ENCODE measurements at regions not wholly inside any gene's neighbourhood (a gene's known extent, or its start where the extent isn't known, plus 50 kb on each side); places are given as distances from the start of the nearest gene placed in this dataset.
"Not testable (repeated sequence)": the region's sequence is repeated elsewhere in the genome, so short reads cannot be mapped to it uniquely, and the experiment has no call there.

DNA sequence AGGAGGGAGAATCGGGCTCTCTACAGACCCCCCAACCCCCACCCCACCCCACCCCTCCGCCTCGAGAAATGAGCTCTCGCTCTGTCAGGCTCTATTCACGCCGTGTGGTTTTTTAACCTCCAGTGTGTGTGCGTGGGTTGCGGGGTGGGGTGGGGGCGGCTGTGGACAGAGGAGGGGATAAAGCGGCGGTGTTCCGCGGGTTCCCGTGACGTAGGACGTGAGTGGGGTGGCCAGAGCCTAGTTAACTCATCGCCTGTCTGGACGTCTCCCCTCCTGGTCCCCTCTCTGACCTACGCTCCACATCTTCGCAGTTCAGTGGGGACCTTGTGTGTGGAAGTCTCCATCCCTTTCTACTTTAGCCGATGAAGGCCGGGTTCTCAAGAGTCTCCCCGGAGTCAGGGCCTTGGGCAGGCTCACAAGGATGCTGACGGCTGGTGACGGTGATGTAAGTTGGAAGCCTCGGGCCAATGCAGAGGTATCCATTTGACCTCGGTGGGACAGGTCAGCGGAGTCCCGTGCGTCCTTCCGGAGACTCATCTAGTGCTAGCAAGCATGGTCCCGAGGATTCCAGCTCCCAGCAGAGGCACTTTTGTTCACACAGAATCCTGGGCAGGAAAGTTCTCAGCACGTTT lies 1507.1 kb upstream of the DEFB115 start:
- DNase-seq = no peak
- Histone ChIP-seq H3K27me3 (replicated peaks) (no peaks in the 10 kb centered on the region), H3K27ac (no peak overlapping the region), H3K4me3 (ENCODE audit: low read depth, low read length) (no peak overlapping the region), H3K36me3 (replicated peaks) (no peaks in the 10 kb centered on the region)
- in situ Hi-C loops (cut with HindIII; ENCODE audit: low pct_ligation_motif_present, low sequenced_read_pairs) = no loop called here
- TF ChIP-seq CTCF (IDR thresholded peaks at IDR 0.05; ENCODE audit: low read depth, low read length, missing control alignments) = no peak

DNA sequence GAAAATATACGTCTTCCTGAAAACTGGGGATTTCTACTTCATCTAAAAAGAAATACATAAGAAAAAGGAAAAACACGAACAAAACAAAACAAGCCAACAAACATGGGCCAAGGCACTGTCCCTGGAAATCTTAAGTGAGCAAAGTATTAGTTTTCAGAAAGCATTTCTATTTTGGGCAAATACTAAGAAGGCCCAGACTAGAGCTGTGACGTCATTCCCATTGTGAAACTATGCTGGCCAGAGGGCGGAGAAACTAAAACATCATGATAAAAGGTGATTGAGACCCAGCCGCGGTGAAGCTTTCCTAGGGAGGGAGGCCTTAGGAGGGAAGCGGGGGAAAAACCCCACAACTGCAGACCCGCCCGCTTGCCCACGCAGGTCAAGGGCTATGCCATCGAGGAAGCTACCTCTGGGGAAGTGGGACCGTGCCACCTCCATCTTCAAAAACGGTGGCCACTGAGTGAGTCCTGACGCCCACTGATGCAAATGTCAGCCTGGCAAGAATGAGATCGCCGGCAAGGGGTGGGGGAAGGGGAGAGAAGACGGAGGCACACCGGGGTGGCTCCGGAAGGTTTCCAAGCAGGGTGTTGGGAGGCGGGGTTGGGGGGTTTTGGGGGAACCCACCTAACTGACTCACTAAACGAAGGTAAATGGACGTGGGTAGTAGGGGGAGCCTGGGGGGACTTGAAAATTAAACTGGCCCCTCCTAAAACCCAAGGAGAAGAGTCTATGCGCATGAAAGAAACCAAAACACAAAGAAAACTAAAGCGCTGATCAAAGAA lies 1504.6 kb upstream of the DEFB115 start:
- H3K27me3 ChIP-seq (replicated peaks); in situ Hi-C loops (cut with HindIII; ENCODE audit: low pct_ligation_motif_present, low sequenced_read_pairs); H3K4me3 ChIP-seq (ENCODE audit: low read depth, low read length); H3K36me3 ChIP-seq (replicated peaks); H3K27ac ChIP-seq; DNase-seq: not testable (repeated sequence)

GRCh38 chr20:29753426-29753746 lies 1504.1 kb upstream of the DEFB115 start:
- in situ Hi-C loops (cut with HindIII; ENCODE audit: low pct_ligation_motif_present, low sequenced_read_pairs); H3K27me3 ChIP-seq (replicated peaks); H3K27ac ChIP-seq; H3K4me3 ChIP-seq (ENCODE audit: low read depth, low read length); DNase-seq; H3K36me3 ChIP-seq (replicated peaks): not testable (repeated sequence)

DNA sequence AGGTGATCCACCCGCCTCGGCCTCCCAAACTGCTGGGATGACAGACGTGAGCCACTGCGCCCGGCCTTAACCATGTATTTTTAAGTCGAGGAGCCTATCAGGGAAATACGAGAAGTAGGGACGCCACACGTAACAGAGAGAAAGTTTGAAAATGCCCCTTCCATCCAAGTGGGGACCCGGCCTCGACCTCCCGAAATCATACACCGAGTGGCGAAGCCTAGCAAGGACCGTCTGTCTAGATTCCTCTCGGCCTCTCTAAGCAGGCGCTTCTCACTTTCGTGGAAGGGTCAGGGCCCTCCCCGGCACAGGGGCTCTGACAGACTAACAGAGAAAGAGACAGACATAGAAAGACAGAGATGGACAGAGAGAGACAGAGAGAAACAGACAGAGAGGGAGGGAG lies 1503.6 kb upstream of the DEFB115 start:
- H3K36me3 ChIP-seq (replicated peaks); H3K27ac ChIP-seq; DNase-seq; in situ Hi-C loops (cut with HindIII; ENCODE audit: low pct_ligation_motif_present, low sequenced_read_pairs); H3K4me3 ChIP-seq (ENCODE audit: low read depth, low read length); H3K27me3 ChIP-seq (replicated peaks): not testable (repeated sequence)

- in situ Hi-C loops (cut with HindIII; ENCODE audit: low pct_ligation_motif_present, low sequenced_read_pairs); H3K27ac ChIP-seq; H3K36me3 ChIP-seq (replicated peaks); DNase-seq; H3K4me3 ChIP-seq (ENCODE audit: low read depth, low read length); H3K27me3 ChIP-seq (replicated peaks): not testable (repeated sequence)
These were observed 1501.5 kb upstream of the DEFB115 start for GRCh38 chr20:29755854-29756498.

DNA sequence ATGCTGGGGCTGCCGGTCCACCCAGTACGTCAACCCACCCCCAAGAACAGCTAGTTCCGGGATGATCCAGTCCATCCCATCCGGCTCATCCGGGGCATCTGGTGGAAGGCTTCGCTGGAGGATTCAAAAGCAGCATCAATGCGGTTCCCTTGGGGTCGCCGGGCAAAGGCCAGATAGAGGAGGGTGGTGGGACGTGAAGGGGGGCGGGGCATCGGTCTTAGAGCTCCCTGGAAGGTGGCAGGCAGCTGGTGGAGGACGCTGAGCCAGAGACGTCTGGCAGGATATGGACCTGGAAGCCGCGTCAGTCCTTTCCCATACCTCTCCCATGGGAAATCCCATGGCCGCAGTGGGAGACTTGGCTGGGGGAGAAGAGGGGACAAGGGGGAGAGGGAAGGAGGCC lies 1500.8 kb upstream of the DEFB115 start:
- in situ Hi-C loops (cut with HindIII; ENCODE audit: low pct_ligation_motif_present, low sequenced_read_pairs) = no loop called here
- Histone ChIP-seq H3K27ac (no peak overlapping the region), H3K27me3 (replicated peaks) (no peaks in the 10 kb centered on the region), H3K36me3 (replicated peaks) (no peaks in the 10 kb centered on the region), H3K4me3 (ENCODE audit: low read depth, low read length) (no peak overlapping the region)
- DNase-seq = no peak
- TF ChIP-seq CTCF (IDR thresholded peaks at IDR 0.05; ENCODE audit: low read depth, low read length, missing control alignments) = no peak

GRCh38 chr20:29761621-29762385 lies 1495.7 kb upstream of the DEFB115 start:
- H3K27me3 ChIP-seq (replicated peaks); H3K4me3 ChIP-seq (ENCODE audit: low read depth, low read length); DNase-seq; H3K27ac ChIP-seq; in situ Hi-C loops (cut with HindIII; ENCODE audit: low pct_ligation_motif_present, low sequenced_read_pairs); H3K36me3 ChIP-seq (replicated peaks): not testable (repeated sequence)

GRCh38 chr20:29762620-29763019 lies 1494.8 kb upstream of the DEFB115 start:
- no peak overlapping the region for H3K4me3 ChIP-seq (ENCODE audit: low read depth, low read length)
- no peak overlapping the region for H3K27ac ChIP-seq
- TF ChIP-seq CTCF (IDR thresholded peaks at IDR 0.05; ENCODE audit: low read depth, low read length, missing control alignments) = no peak
- H3K36me3 ChIP-seq (replicated peaks) = no peaks in the 10 kb centered on the region
- in situ Hi-C loops (cut with HindIII; ENCODE audit: low pct_ligation_motif_present, low sequenced_read_pairs) = no loop called here
- no peaks in the 10 kb centered on the region for H3K27me3 ChIP-seq (replicated peaks)
- DNase-seq = no peak

All from brain microvascular endothelial cell (primary cell).